SK-N-SH (cell line): ENCODE measurements at regions not wholly inside any gene's neighbourhood (a gene's known extent, or its start where the extent isn't known, plus 50 kb on each side); places are given as distances from the start of the nearest gene placed in this dataset.

Source experiments
- CTCF ChIA-PET: fragments of 300-600, 350-600 bp; formaldehyde crosslinking; extraction: SDS; loops from one replicate; lab custom pipeline; 2021; lab: Yijun Ruan, JAX
- POLR2A ChIA-PET: fragments of 350-600 bp; sonication (Branson Sonifier 250); formaldehyde crosslinking; extraction: SDS; loops from one replicate; lab custom pipeline; 2020; ENCODE audit warnings: antibody characterized with exemption, inconsistent platforms; lab: Yijun Ruan, JAX
- DNase-seq: peaks from one replicate; pipeline ENCODE4 v3.0.0; 2012
- H2AFZ ChIP-seq: fragments of 200-600 bp; sonication (generic); 2 replicates; pipeline ENCODE4 v1.8.1; 2016; ENCODE audit warnings: antibody characterized with exemption, mild to moderate bottlenecking, low read depth
- H3F3A ChIP-seq: fragments of 200-600 bp; sonication (generic); replicated peaks from 2 replicates; pipeline ENCODE3; 2016; ENCODE audit warnings: antibody characterized with exemption, mild to moderate bottlenecking; ENCODE audit not compliant: insufficient read depth
- H3K27ac ChIP-seq, 2 experiments: fragments of 200-500 bp in 1 of 2; fragments of 200-600 bp in 1 of 2; sonication (Bioruptor generic) in 1 of 2; sonication (generic), shearing (Covaris generic) in 1 of 2; 2 replicates each; pipeline versions ENCODE4 v1.5.1 to v1.6.1; 2014 to 2016; ENCODE audit warnings: low read depth in 2 of 2, inconsistent platforms in 1 of 2, low read length in 1 of 2, mild to moderate bottlenecking in 1 of 2, mixed read lengths in 1 of 2
- H3K27me3 ChIP-seq: fragments of 200-600 bp; sonication (generic), shearing (Covaris generic); 2 replicates; pipeline ENCODE4 v1.6.1; 2016; ENCODE audit warnings: mixed run types; ENCODE audit not compliant: insufficient read depth
- H3K36me3 ChIP-seq, 2 experiments: fragments of 200-500 bp in 1 of 2; fragments of 200-600 bp in 1 of 2; sonication (Bioruptor generic) in 1 of 2; sonication (generic) in 1 of 2; replicated peaks in 1 of 2; 2 replicates each; pipeline versions ENCODE3 to v1.5.1; 2014 to 2016; ENCODE audit warnings: low read length in 1 of 2, mild to moderate bottlenecking in 1 of 2; ENCODE audit not compliant: insufficient read depth in 2 of 2, control insufficient read depth in 1 of 2
- H3K4me1 ChIP-seq, 2 experiments: fragments of 200-500 bp in 1 of 2; fragments of 200-600 bp in 1 of 2; sonication (Bioruptor generic) in 1 of 2; sonication (generic), shearing (Covaris generic) in 1 of 2; 2 replicates each; pipeline versions ENCODE4 v1.5.1 to v1.6.1; 2014 to 2016; ENCODE audit warnings: low read depth in 1 of 2, low read length in 1 of 2, mixed run types in 1 of 2; ENCODE audit not compliant: insufficient read depth in 2 of 2, control insufficient read depth in 1 of 2
- H3K4me2 ChIP-seq: fragments of 200-600 bp; sonication (generic), shearing (Covaris generic); 2 replicates; pipeline ENCODE4 v1.6.1; 2017; ENCODE audit warnings: mixed run types
- H3K4me3 ChIP-seq, 2 experiments: fragments of 200-500 bp in 1 of 2; fragments of 200-600 bp in 1 of 2; sonication (Bioruptor generic) in 1 of 2; sonication (generic), shearing (Covaris generic) in 1 of 2; 2 replicates each; pipeline versions ENCODE4 v1.5.1 to v1.8.1; 2014 to 2016; ENCODE audit warnings: low read depth in 2 of 2, inconsistent platforms in 1 of 2, low read length in 1 of 2, mild to moderate bottlenecking in 1 of 2, mixed read lengths in 1 of 2, moderate library complexity in 1 of 2
- H3K79me2 ChIP-seq: fragments of 200-600 bp; sonication (generic); 2 replicates; pipeline ENCODE4 v1.8.1; 2017; ENCODE audit warnings: mild to moderate bottlenecking; ENCODE audit not compliant: insufficient read depth
- H3K9ac ChIP-seq: fragments of 200-600 bp; sonication (generic); 2 replicates; pipeline ENCODE4 v1.6.1; 2017; ENCODE audit warnings: mixed run types
- H3K9me2 ChIP-seq: fragments of 200-600 bp; sonication (generic); 2 replicates; pipeline ENCODE4 v1.6.1; 2017; ENCODE audit warnings: mixed run types
- H3K9me3 ChIP-seq: fragments of 200-600 bp; sonication (generic); 2 replicates; pipeline ENCODE4 v1.6.1; 2017; ENCODE audit warnings: mixed run types, mild to moderate bottlenecking, moderate library complexity
- H4K20me1 ChIP-seq: fragments of 200-600 bp; sonication (generic); 2 replicates; pipeline ENCODE4 v1.6.1; 2017; ENCODE audit warnings: mild to moderate bottlenecking, mixed run types; ENCODE audit not compliant: insufficient read depth
- EZH2phosphoT487 ChIP-seq: fragments of 200-600 bp; sonication (generic); IDR thresholded peaks from 2 replicates; pipeline ENCODE4 v1.6.1; 2017; ENCODE audit warnings: low read depth, mixed run types, mild to moderate bottlenecking, antibody characterized with exemption, moderate library complexity, borderline replicate concordance
- GABPA ChIP-seq: IDR thresholded peaks from 2 replicates; pipeline ENCODE4 v1.4.0; 2012; ENCODE audit warnings: low read depth, mild to moderate bottlenecking
- MEF2A ChIP-seq: IDR thresholded peaks from 2 replicates; pipeline ENCODE4 v1.4.0; 2012; ENCODE audit warnings: low read depth, borderline replicate concordance
- RAD21 ChIP-seq: IDR thresholded peaks from 2 replicates; pipeline ENCODE4 v1.6.1; 2012; ENCODE audit warnings: mild to moderate bottlenecking, low read length
- SMC3 ChIP-seq: IDR thresholded peaks from 2 replicates; pipeline ENCODE4 v1.6.1; 2012; ENCODE audit warnings: low read depth, low read length, improper control_type of control experiment
- TCF12 ChIP-seq: IDR thresholded peaks from 2 replicates; pipeline ENCODE4 v1.4.0; 2012
- WGBS: methylation state at CpG from one replicate; pipeline ENCODE4 v1.1.6; 2017; ENCODE audit warnings: low lambda C conversion rate; 5-methylcytosine and 5-hydroxymethylcytosine counted together
- TF ChIP-seq, protein P1 (sequence below): IDR thresholded peaks from 2 replicates; pipeline ENCODE4 v1.4.0; 2012; ENCODE audit warnings: low read depth
- TF ChIP-seq, protein P2 (sequence below): fragments of 150-350 bp; IDR thresholded peaks from 2 replicates; pipeline ENCODE4 v1.6.1; 2017; ENCODE audit warnings: antibody characterized with exemption, low read length, low read depth, borderline replicate concordance
- TF ChIP-seq, protein P3 (sequence below): IDR thresholded peaks from 2 replicates; pipeline ENCODE4 v1.4.0; 2012; ENCODE audit warnings: low read depth, borderline replicate concordance
- TF ChIP-seq, protein P4 (sequence below): fragments of 200-600 bp; sonication (generic); IDR thresholded peaks from 2 replicates; pipeline ENCODE4 v1.6.1; 2017; ENCODE audit warnings: antibody characterized with exemption, mild to moderate bottlenecking, moderate library complexity
- TF ChIP-seq, protein P5 (sequence below): IDR thresholded peaks from 2 replicates; pipeline ENCODE4; 2012

DNA sequence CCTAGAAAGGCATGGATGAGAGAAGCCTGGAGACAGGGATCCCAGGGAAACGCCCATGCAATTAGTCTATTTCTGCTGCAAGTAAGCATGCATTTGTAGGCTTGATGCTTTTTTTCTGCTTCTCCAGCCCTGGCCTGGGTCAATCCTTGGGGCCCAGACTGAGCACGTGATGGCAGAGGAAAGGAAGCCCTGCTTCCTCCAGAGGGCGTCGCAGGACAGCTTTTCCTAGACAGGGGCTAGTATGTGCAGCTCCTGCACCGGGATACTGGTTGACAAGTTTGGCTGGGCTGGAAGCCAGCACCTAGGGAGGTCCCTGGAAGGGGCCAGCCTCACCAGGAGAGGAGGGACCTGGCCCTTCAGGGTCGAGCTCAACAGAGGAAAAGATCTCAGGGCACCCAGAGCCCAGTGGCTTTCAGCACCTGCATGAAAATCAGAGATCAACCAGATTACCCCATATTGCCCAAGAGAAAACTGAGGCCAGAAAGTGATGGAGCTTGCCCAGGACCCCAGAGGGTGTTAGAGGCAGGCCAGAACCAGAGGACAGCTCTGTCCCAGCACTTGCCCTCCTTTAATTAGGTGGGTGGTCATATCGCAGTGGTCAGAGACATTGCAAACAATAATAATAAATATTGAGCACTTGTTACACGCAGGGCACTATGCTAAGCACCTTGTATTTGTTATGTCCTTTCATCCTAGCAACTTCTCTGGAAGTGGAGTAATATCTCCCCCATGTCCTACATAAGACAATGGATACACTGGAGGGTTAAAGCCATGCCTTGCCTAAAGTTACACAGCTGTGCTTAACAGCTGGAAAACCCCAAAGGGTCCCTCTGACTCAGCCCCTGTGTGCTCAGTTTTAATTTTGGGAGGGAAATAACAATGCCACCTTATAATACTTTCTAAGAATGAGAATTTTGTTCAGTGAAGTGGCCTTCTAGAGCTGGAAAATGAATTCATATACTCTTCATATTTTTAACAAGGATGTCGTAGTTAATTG is 67.1 kb downstream of the KLF4 start:
- no peaks in the 10 kb centered on the region for H3K27me3 ChIP-seq
- CTCF ChIA-PET: interaction anchor here (0.6 to 5.7 kb wide), 14 partner anchors 8 to 1145 kb away, joined by 3 to 50 read pairs (median 4); no protein-coding TSS in a partner anchor
- no peaks in the 10 kb centered on the region for H3K9me3 ChIP-seq
- TF ChIP-seq SMC3: peak; percentile 62
- TF ChIP-seq, protein P1, sequence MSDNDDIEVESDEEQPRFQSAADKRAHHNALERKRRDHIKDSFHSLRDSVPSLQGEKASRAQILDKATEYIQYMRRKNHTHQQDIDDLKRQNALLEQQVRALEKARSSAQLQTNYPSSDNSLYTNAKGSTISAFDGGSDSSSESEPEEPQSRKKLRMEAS: peak; percentile 47; the same call in 1 of the 2 replicates
- TF ChIP-seq MEF2A: no peak
- no peak for TF ChIP-seq TCF12
- TF ChIP-seq, protein P2, sequence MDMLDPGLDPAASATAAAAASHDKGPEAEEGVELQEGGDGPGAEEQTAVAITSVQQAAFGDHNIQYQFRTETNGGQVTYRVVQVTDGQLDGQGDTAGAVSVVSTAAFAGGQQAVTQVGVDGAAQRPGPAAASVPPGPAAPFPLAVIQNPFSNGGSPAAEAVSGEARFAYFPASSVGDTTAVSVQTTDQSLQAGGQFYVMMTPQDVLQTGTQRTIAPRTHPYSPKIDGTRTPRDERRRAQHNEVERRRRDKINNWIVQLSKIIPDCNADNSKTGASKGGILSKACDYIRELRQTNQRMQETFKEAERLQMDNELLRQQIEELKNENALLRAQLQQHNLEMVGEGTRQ: peak; percentile 57
- TF ChIP-seq RAD21: peak; percentile 78
- TF ChIP-seq, protein P3, sequence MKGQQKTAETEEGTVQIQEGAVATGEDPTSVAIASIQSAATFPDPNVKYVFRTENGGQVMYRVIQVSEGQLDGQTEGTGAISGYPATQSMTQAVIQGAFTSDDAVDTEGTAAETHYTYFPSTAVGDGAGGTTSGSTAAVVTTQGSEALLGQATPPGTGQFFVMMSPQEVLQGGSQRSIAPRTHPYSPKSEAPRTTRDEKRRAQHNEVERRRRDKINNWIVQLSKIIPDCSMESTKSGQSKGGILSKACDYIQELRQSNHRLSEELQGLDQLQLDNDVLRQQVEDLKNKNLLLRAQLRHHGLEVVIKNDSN: peak; percentile 84; the same call in 1 of the 2 replicates
- TF ChIP-seq, protein P4, sequence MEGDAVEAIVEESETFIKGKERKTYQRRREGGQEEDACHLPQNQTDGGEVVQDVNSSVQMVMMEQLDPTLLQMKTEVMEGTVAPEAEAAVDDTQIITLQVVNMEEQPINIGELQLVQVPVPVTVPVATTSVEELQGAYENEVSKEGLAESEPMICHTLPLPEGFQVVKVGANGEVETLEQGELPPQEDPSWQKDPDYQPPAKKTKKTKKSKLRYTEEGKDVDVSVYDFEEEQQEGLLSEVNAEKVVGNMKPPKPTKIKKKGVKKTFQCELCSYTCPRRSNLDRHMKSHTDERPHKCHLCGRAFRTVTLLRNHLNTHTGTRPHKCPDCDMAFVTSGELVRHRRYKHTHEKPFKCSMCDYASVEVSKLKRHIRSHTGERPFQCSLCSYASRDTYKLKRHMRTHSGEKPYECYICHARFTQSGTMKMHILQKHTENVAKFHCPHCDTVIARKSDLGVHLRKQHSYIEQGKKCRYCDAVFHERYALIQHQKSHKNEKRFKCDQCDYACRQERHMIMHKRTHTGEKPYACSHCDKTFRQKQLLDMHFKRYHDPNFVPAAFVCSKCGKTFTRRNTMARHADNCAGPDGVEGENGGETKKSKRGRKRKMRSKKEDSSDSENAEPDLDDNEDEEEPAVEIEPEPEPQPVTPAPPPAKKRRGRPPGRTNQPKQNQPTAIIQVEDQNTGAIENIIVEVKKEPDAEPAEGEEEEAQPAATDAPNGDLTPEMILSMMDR: peak; percentile 57
- H4K20me1 ChIP-seq: no peaks in the 10 kb centered on the region
- H3K4me1 ChIP-seq: peaks cover 0 to 2% of the 10 kb centered on the region in 2 experiments; a peak in 1 of 4 replicates
- no peaks in the 10 kb centered on the region for H3K9me2 ChIP-seq
- H3K9ac ChIP-seq: no peak overlapping the region
- POLR2A ChIA-PET: no interaction called here
- no peaks in the 10 kb centered on the region for H3K79me2 ChIP-seq
- H3F3A ChIP-seq: no peaks in the 10 kb centered on the region
- peak; percentile 60 for DNase-seq
- H3K27ac ChIP-seq: no peak overlapping the region
- H3K36me3 ChIP-seq: no peaks in the 10 kb centered on the region
- H2AFZ ChIP-seq: no peak overlapping the region
- no peak overlapping the region for H3K4me2 ChIP-seq
- no peak overlapping the region; a peak in 1 of 4 replicates for H3K4me3 ChIP-seq
- WGBS: 37% methylated on average over 9 of the region's 9 CpGs

DNA sequence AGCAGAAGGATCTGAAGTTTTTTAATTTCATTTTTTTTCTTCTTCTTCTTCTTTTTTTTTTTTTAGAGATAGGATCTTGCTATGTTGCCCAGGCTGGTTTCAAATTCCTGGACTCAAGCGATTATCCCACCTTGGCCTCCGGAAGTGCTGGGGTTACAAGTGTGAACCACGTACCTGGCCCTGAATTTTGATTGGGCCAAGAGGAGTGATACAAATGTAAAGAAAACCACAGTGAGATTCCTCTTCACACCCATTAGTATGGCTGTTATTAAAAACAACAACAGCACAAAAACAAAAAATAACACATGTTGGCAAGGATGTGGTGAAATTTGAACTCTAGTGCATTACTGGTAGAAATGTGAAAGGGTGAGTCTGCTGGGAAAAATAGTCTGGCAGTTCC is 79.1 kb downstream of the KLF4 start:
- TF ChIP-seq GABPA (no peak), EZH2phosphoT487 (no peak)
- TF ChIP-seq, protein P5, sequence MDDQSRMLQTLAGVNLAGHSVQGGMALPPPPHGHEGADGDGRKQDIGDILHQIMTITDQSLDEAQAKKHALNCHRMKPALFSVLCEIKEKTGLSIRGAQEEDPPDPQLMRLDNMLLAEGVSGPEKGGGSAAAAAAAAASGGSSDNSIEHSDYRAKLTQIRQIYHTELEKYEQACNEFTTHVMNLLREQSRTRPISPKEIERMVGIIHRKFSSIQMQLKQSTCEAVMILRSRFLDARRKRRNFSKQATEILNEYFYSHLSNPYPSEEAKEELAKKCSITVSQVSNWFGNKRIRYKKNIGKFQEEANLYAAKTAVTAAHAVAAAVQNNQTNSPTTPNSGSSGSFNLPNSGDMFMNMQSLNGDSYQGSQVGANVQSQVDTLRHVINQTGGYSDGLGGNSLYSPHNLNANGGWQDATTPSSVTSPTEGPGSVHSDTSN: no peak

More for the DNA sequence above, 79.1 kb downstream of the KLF4 start:
- H3K9me2 ChIP-seq: no peaks in the 10 kb centered on the region
- no peak overlapping the region for H3K27ac ChIP-seq
- no peak overlapping the region for H3K4me3 ChIP-seq
- ChIA-PET POLR2A (no interaction called here), CTCF (no interaction called here)
- no peaks in the 10 kb centered on the region for H3K36me3 ChIP-seq
- H3K27me3 ChIP-seq: no peaks in the 10 kb centered on the region; the same call in 1 of the 2 replicates
- H3K9ac ChIP-seq: no peak overlapping the region
- DNase-seq: no peak
- no peaks in the 10 kb centered on the region for H3F3A ChIP-seq
- H3K79me2 ChIP-seq: no peaks in the 10 kb centered on the region
- no peaks in the 10 kb centered on the region for H4K20me1 ChIP-seq
- no peaks in the 10 kb centered on the region; a peak in 1 of 4 replicates for H3K4me1 ChIP-seq
- no peaks in the 10 kb centered on the region for H3K9me3 ChIP-seq
- H3K4me2 ChIP-seq: no peak overlapping the region
- H2AFZ ChIP-seq: no peak overlapping the region
- WGBS: 68% methylated on average over 3 of the region's 3 CpGs
